Endothelial cell of umbilical vein (primary cell): ENCODE measurements at regions not wholly inside any gene's neighbourhood (a gene's known extent, or its start where the extent isn't known, plus 50 kb on each side); places are given as distances from the start of the nearest gene placed in this dataset.

Source experiments
- BruUV-seq: library from RNA; stranded (reverse); fragments of 400-500 nt; replicated peaks from 2 replicates; lab custom pipeline; 2021; lab: Mats Ljungman, UMichigan
- CTCF ChIA-PET: fragments of 300-600, 350-600 bp; sonication (Branson Sonifier 250); formaldehyde crosslinking; loops from one replicate; lab custom pipeline; 2021; ENCODE audit warnings: antibody characterized with exemption, inconsistent platforms; lab: Charles Lee
- POLR2A ChIA-PET: fragments of 300-600, 350-600 bp; sonication (Branson Sonifier 250); formaldehyde crosslinking; loops from one replicate; lab custom pipeline; 2021; ENCODE audit warnings: antibody characterized with exemption, inconsistent platforms; lab: Charles Lee
- DNase-seq: peaks from one replicate; pipeline ENCODE4 v3.0.0-alpha.2; 2011; ENCODE audit warnings: low read depth, low spot score
- FAIRE-seq: peaks from 2 replicates; lab custom pipeline; 2011; peaks lifted over from hg19 to GRCh38; lab: Jason Lieb, UNC
- H2AFZ ChIP-seq: 2 replicates; pipeline ENCODE4 v1.6.0; 2012; ENCODE audit warnings: low read depth, low read length, control low read depth, inconsistent platforms
- H3K27ac ChIP-seq: 2 replicates; pipeline ENCODE4 v1.5.1; 2011; ENCODE audit warnings: low read depth, mild to moderate bottlenecking, control low read depth, low read length, moderate library complexity; ENCODE audit not compliant: insufficient read depth
- H3K27me3 ChIP-seq, 2 experiments: 2 replicates each; pipeline versions ENCODE4 v1.6.0 to v1.6.1; 2011; ENCODE audit warnings: low read length in 2 of 2, mixed read lengths in 1 of 2; ENCODE audit not compliant: control insufficient read depth in 2 of 2, insufficient read depth in 2 of 2
- H3K36me3 ChIP-seq, 2 experiments: 2 replicates in 1 of 2; 3 replicates in 1 of 2; pipeline ENCODE4 v1.5.1; 2011; ENCODE audit warnings: low read length in 2 of 2, mild to moderate bottlenecking in 1 of 2, moderate library complexity in 1 of 2; ENCODE audit not compliant: control insufficient read depth in 2 of 2, insufficient read depth in 2 of 2; ENCODE audit errors: extremely low read depth in 1 of 2
- H3K4me1 ChIP-seq: 3 replicates; pipeline ENCODE4 v1.5.1; 2011; ENCODE audit warnings: mild to moderate bottlenecking, low read length; ENCODE audit not compliant: control insufficient read depth, insufficient read depth; ENCODE audit errors: extremely low read depth
- H3K4me2 ChIP-seq: 2 replicates; pipeline ENCODE4 v1.6.1; 2011; ENCODE audit warnings: low read length, control low read depth, mixed read lengths; ENCODE audit not compliant: insufficient read depth
- H3K4me3 ChIP-seq, 3 experiments: fragments of 200-600 bp in 1 of 3; sonication (generic), shearing (Covaris generic) in 1 of 3; replicated peaks in 1 of 3; 2 replicates each; pipeline ENCODE4 v1.5.1; 2011 to 2016; ENCODE audit warnings: control low read depth in 3 of 3, low read length in 3 of 3, mild to moderate bottlenecking in 2 of 3, inconsistent platforms in 1 of 3, low read depth in 1 of 3, moderate library complexity in 1 of 3; ENCODE audit not compliant: insufficient read depth in 1 of 3
- H3K79me2 ChIP-seq: 2 replicates; pipeline ENCODE4 v1.6.0; 2012; ENCODE audit warnings: low read length, inconsistent platforms; ENCODE audit not compliant: control insufficient read depth, insufficient read depth
- H3K9ac ChIP-seq: replicated peaks from 2 replicates; pipeline ENCODE3; 2011; ENCODE audit warnings: low read length, control low read depth; ENCODE audit not compliant: insufficient read depth; ENCODE audit errors: extremely low read depth
- H3K9me1 ChIP-seq: replicated peaks from 3 replicates; pipeline ENCODE4 v1.6.0; 2011; ENCODE audit warnings: mild to moderate bottlenecking, low read length; ENCODE audit not compliant: control insufficient read depth, insufficient read depth; ENCODE audit errors: extremely low read depth
- H3K9me3 ChIP-seq: replicated peaks from 2 replicates; pipeline ENCODE4 v1.5.1; 2012; ENCODE audit warnings: low read length, inconsistent platforms; ENCODE audit not compliant: control insufficient read depth, insufficient read depth
- H4K20me1 ChIP-seq: replicated peaks from 2 replicates; pipeline ENCODE3; 2011; ENCODE audit warnings: mild to moderate bottlenecking, low read length; ENCODE audit not compliant: control insufficient read depth, insufficient read depth; ENCODE audit errors: extremely low read depth
- CTCF ChIP-seq, 2 donors: IDR thresholded peaks; 1 replicate in 1 of 2; 2 replicates in 1 of 2; pipeline ENCODE4 v1.5.1; 2011; ENCODE audit warnings: low read length in 2 of 2, mild to moderate bottlenecking in 2 of 2, moderate library complexity in 2 of 2, control low read depth in 1 of 2, inconsistent platforms in 1 of 2, low read depth in 1 of 2; ENCODE audit not compliant: insufficient read depth in 1 of 2; ENCODE audit errors: extremely low read depth in 1 of 2
- EZH2 ChIP-seq: IDR thresholded peaks from 2 replicates; pipeline ENCODE4 v1.6.1; 2012; ENCODE audit warnings: borderline replicate concordance, low read depth, mild to moderate bottlenecking, moderate library complexity, low read length, inconsistent platforms; ENCODE audit not compliant: severe bottlenecking
- FOS ChIP-seq: IDR thresholded peaks from 2 replicates; pipeline ENCODE4 v1.6.1; 2011; ENCODE audit warnings: mild to moderate bottlenecking, low read length, moderate library complexity, borderline replicate concordance; ENCODE audit not compliant: insufficient read depth
- GATA2 ChIP-seq: IDR thresholded peaks from 2 replicates; pipeline ENCODE4 v1.7.0; 2011; ENCODE audit warnings: low read depth, mild to moderate bottlenecking, moderate library complexity, mixed read lengths, low read length; ENCODE audit not compliant: insufficient read length, insufficient read depth
- JUN ChIP-seq: IDR thresholded peaks from 2 replicates; pipeline ENCODE4 v1.6.1; 2011; ENCODE audit warnings: borderline replicate concordance, low read depth; ENCODE audit not compliant: insufficient read length, insufficient read depth
- MAX ChIP-seq: IDR thresholded peaks from 2 replicates; pipeline ENCODE4 v1.6.1; 2011; ENCODE audit not compliant: insufficient read depth, insufficient read length
- MYC ChIP-seq: IDR thresholded peaks from one replicate; pipeline ENCODE4 v1.6.1; 2011; ENCODE audit warnings: mild to moderate bottlenecking, low read depth, low read length
- POLR2A ChIP-seq: IDR thresholded peaks from 2 replicates; pipeline ENCODE4 v1.6.1; 2012; ENCODE audit warnings: low read depth, mild to moderate bottlenecking, control low read depth, low read length
- POLR2AphosphoS5 ChIP-seq: IDR thresholded peaks from 2 replicates; pipeline ENCODE4 v1.6.1; 2012; ENCODE audit warnings: low read depth, mild to moderate bottlenecking, control low read depth, low read length, moderate library complexity; ENCODE audit not compliant: insufficient read depth
- dilution Hi-C: fragments of 300-500 bp; cut with MboI; formaldehyde crosslinking; loops from one replicate; pipeline ENCODE4 v1.15.0; 2019; ENCODE audit warnings: low sequenced_read_pairs; ENCODE audit not compliant: extremely low pct_ligation_motif_present
- intact Hi-C: fragments of 100-400 bp; cut with micrococcal nuclease; formaldehyde crosslinking; loops from one replicate; pipeline ENCODE4 v1.10.0; 2022

DNA sequence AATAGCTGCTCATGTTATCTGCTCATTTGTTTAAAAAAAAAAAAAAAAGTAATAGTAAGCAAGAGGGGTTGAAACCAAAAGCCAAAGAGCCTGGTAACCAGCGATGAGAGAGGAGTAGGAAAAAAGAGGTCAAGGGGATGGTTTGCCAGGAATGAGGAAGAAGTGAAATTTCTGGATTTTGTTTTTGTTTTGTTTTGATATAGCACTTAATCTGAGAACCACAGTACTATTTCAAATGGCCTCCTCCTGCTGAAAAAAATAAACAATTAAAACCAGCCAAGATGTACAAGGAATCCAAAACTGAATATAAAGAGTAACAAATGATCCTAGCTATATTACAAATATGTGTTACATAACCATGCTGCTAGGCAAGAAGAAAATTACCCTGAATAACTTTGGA, 213.1 kb downstream of the FGFR2 start:
- Histone ChIP-seq H4K20me1 (no peaks in the 10 kb centered on the region), H3K27me3 (no peaks in the 10 kb centered on the region), H3K79me2 (no peaks in the 10 kb centered on the region), H3K9ac (no peak overlapping the region), H3K4me3 (no peak overlapping the region), H3K9me3 (no peaks in the 10 kb centered on the region), H3K36me3 (no peaks in the 10 kb centered on the region), H3K27ac (no peak overlapping the region), H2AFZ (no peak overlapping the region), H3K9me1 (no peaks in the 10 kb centered on the region), H3K4me2 (no peak overlapping the region), H3K4me1 (no peaks in the 10 kb centered on the region)
- CTCF ChIA-PET = no interaction called here
- POLR2A ChIA-PET = no interaction called here
- intact Hi-C loops = no loop called here
- FAIRE-seq (no peak), DNase-seq (no peak)
- no TSS peak for BruUV-seq
- TF ChIP-seq MAX = no peak
- TF ChIP-seq CTCF (IDR thresholded peaks at IDR 0.05; ENCODE audit: extremely low read depth in 1 of 2, insufficient read depth in 1 of 2, low read depth in 1 of 2, low read length in 2 of 2) = no peak
- no peak for TF ChIP-seq POLR2A
- no peak for TF ChIP-seq JUN
- no peak for TF ChIP-seq EZH2
- TF ChIP-seq FOS = no peak
- TF ChIP-seq MYC = no peak
- TF ChIP-seq GATA2 = no peak
- no peak for TF ChIP-seq POLR2AphosphoS5
- dilution Hi-C loops = no loop called here
